ENCODE measurements at regions not wholly inside any gene's neighbourhood (a gene's known extent, or its start where the extent isn't known, plus 50 kb on each side); places are given as distances from the start of the nearest gene placed in this dataset.

- DNase-seq, result no peak
Measured at GRCh38 chr14:47763188-47763854, 87.9 kb upstream of the MDGA2 start.

DNA sequence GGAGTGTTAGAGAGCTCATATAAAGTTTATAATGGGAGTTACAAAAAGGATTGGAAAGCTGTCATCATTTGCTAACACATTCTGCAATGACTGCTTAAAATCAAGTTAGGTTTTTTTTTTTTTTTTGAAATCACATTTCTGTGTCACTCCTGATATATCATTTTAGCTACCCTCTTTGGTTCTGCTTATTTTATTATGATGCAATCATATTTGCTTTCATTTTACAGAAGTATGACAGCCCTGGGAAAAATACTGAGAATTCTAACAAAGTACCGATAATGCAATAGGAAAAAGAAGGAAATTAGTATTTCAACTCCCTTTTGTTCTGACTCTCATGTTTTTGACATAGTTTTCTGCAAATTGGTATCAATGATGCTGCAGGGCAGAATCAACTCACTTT lies 71.6 kb upstream of the MDGA2 start:
- no peak for DNase-seq

- DNase-seq, result no peak
Measured at GRCh38 chr14:47744155-47744554, 68.8 kb upstream of the MDGA2 start.

DNA sequence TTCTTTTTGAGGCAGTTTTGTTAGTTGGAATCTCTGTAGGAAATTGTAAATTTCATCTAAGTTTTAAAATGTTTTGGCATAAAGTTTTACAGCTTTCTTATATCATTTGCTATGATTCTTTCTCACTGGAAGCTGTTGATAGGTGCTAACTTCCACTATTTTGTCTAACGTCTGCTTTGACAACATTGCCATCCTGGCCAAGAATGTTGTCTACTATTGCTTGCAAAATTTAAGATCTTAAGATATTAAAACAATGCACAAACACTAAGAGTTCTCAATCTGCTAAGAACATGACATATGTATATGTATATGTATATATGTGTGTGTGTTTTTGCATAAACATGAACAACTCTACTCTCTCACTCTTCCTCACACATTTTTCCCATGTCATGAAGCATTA lies 64.1 kb upstream of the MDGA2 start:
- no peak for DNase-seq

- DNase-seq, result no peak
Measured at GRCh38 chr14:47730296-47730695, 54.9 kb upstream of the MDGA2 start.
